ENCODE measurements at regions not wholly inside any gene's neighbourhood (a gene's known extent, or its start where the extent isn't known, plus 50 kb on each side); places are given as distances from the start of the nearest gene placed in this dataset.

DNA sequence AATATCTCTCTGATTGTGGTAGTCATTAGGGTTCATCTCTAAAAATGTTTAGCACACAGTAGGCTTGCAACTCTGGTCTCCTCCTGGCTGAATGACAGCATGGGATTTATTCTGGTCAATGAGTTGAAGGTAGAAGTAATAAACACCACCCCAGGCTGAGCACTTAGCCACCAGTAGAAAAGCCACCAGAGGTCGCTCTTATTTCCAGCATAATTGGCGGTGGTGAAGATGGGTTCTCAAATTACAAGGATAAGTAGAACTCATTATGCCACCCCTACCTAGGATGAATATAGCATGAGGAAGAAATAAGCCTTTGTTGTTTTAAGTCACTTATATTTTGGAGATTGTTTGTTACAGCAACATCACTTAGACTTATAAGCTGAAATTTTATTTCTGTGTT lies 302.7 kb downstream of the GPM6A start:
- ATAC-seq (no peak), FAIRE-seq (no peak), DNase-seq (ENCODE audit: low read depth in 1 of 2, low spot score in 1 of 2) (no peak)
- H3K4me3 ChIP-seq, result no peak overlapping the region
- no peaks in the 10 kb centered on the region for H3K9me3 ChIP-seq
- H3K4me2 ChIP-seq, result no peak overlapping the region
- POLR2A ChIA-PET, result no interaction called here
- TF ChIP-seq KDM5A (IDR thresholded peaks at IDR 0.05) (no peak), POLR2A (IDR thresholded peaks at IDR 0.05; ENCODE audit: low read length) (no peak), HOXB5 (CRISPR knock-in tag; IDR thresholded peaks at IDR 0.05) (no peak), SREBF2 (IDR thresholded peaks at IDR 0.05) (no peak), RCOR1 (IDR thresholded peaks at IDR 0.05; ENCODE audit: low read depth, low read length) (no peak), TFCP2L1 (CRISPR knock-in tag; IDR thresholded peaks at IDR 0.05) (no peak), ESRRA (IDR thresholded peaks at IDR 0.05; ENCODE audit: borderline replicate concordance, low read length) (no peak), GATA3 (IDR thresholded peaks at IDR 0.05; ENCODE audit: borderline replicate concordance) (no peak), RAD21 (conservative IDR thresholded peaks at IDR 0.05 in 1 of 2, IDR thresholded peaks at IDR 0.05 in 1 of 2) (no peak), HEYL (CRISPR knock-in tag; IDR thresholded peaks at IDR 0.05) (no peak), NFE2L2 (conservative IDR thresholded peaks at IDR 0.05; ENCODE audit: low read length) (no peak), EP300 (IDR thresholded peaks at IDR 0.05) (no peak), FOXS1 (CRISPR knock-in tag; IDR thresholded peaks at IDR 0.05) (no peak), CBX8 (IDR thresholded peaks at IDR 0.05) (no peak)
- TF ChIP-seq, protein P1, sequence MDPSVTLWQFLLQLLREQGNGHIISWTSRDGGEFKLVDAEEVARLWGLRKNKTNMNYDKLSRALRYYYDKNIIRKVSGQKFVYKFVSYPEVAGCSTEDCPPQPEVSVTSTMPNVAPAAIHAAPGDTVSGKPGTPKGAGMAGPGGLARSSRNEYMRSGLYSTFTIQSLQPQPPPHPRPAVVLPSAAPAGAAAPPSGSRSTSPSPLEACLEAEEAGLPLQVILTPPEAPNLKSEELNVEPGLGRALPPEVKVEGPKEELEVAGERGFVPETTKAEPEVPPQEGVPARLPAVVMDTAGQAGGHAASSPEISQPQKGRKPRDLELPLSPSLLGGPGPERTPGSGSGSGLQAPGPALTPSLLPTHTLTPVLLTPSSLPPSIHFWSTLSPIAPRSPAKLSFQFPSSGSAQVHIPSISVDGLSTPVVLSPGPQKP (IDR thresholded peaks at IDR 0.05; ENCODE audit: low read depth, low read length), result no peak
- TF ChIP-seq, protein P2, sequence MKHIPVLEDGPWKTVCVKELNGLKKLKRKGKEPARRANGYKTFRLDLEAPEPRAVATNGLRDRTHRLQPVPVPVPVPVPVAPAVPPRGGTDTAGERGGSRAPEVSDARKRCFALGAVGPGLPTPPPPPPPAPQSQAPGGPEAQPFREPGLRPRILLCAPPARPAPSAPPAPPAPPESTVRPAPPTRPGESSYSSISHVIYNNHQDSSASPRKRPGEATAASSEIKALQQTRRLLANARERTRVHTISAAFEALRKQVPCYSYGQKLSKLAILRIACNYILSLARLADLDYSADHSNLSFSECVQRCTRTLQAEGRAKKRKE (CRISPR knock-in tag; IDR thresholded peaks at IDR 0.05; ENCODE audit: low read depth), result no peak
- TF ChIP-seq, protein P3, sequence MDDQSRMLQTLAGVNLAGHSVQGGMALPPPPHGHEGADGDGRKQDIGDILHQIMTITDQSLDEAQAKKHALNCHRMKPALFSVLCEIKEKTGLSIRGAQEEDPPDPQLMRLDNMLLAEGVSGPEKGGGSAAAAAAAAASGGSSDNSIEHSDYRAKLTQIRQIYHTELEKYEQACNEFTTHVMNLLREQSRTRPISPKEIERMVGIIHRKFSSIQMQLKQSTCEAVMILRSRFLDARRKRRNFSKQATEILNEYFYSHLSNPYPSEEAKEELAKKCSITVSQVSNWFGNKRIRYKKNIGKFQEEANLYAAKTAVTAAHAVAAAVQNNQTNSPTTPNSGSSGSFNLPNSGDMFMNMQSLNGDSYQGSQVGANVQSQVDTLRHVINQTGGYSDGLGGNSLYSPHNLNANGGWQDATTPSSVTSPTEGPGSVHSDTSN (IDR thresholded peaks at IDR 0.05), result no peak
- no peak overlapping the region for H3K27ac ChIP-seq
- no peaks in the 10 kb centered on the region for H3K4me1 ChIP-seq
- CTCF ChIA-PET, result no interaction called here
- 82% methylated on average over 2 of the region's 2 CpGs for WGBS (ENCODE audit: missing lambda C conversion rate)

DNA sequence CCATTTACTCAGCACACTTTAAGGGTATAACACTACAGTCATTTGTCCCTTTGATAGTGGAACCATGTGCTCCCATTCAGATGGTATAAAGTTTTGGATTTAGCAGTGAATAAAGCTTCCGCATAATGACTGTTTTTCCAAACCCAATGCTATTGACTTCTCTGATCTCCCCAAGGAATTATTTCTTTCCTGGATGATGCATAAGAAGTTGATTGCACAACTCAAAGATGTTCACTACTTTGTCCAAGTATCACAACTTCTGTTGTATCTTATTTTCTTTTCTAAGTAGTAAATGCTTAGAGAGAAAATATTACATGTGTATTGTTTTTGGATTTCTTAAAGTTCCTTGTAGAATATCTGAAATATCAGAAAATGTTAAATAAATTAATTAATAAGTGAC lies 300.2 kb downstream of the GPM6A start:
- Histone ChIP-seq H3K27ac (no peak overlapping the region), H3K4me1 (no peaks in the 10 kb centered on the region), H3K4me3 (no peak overlapping the region), H3K4me2 (no peak overlapping the region), H3K9me3 (no peaks in the 10 kb centered on the region)
- POLR2A ChIA-PET, result no interaction called here
- 94% methylated on average over 1 of the region's 1 CpG for WGBS (ENCODE audit: missing lambda C conversion rate)
- ATAC-seq, result no peak
- TF ChIP-seq CEBPB (IDR thresholded peaks at IDR 0.05) (peak in 1 of 2 experiments; percentile 11; a peak in 1 of 4 replicates), HDAC2 (IDR thresholded peaks at IDR 0.05) (no peak)
- no peak for FAIRE-seq
- no peak for DNase-seq (ENCODE audit: low read depth in 1 of 2, low spot score in 1 of 2)
- CTCF ChIA-PET, result no interaction called here

DNA sequence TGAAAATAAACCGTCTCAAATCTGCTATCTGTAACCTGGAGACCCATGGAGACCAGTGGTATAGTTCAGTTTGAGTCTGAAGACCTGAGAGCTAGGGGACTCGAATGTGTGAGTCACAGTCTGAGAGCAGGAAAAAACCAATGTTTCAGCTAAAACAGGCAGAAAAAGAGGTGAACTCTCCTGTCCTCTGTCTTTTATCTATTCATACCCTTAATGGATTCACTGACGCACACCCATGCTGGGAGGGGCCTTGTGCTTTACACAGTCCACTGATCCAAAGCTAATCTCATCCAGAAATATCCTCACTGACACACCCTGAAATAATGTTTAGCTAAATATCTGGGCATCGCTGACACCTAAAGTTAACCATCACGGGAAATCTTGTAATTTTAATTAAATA lies 297.9 kb downstream of the GPM6A start:
- H3K4me1 ChIP-seq, result no peaks in the 10 kb centered on the region
- ChIA-PET CTCF (no interaction called here), POLR2A (no interaction called here)
- FAIRE-seq (no peak), DNase-seq (ENCODE audit: low read depth in 1 of 2, low spot score in 1 of 2) (no peak), ATAC-seq (no peak)
- H3K4me2 ChIP-seq, result no peak overlapping the region
- 63% methylated on average over 5 of the region's 5 CpGs for WGBS (ENCODE audit: missing lambda C conversion rate)
- H3K27ac ChIP-seq, result no peak overlapping the region
- no peak overlapping the region for H3K4me3 ChIP-seq
- no peaks in the 10 kb centered on the region for H3K9me3 ChIP-seq
- TF ChIP-seq, protein P4, sequence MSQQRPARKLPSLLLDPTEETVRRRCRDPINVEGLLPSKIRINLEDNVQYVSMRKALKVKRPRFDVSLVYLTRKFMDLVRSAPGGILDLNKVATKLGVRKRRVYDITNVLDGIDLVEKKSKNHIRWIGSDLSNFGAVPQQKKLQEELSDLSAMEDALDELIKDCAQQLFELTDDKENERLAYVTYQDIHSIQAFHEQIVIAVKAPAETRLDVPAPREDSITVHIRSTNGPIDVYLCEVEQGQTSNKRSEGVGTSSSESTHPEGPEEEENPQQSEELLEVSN (IDR thresholded peaks at IDR 0.05; ENCODE audit: borderline replicate concordance, low read depth), result no peak
- TF ChIP-seq MAZ (IDR thresholded peaks at IDR 0.05; ENCODE audit: borderline replicate concordance, low read depth, low read length) (no peak), ZC3H11A (IDR thresholded peaks at IDR 0.05) (no peak), POLR2AphosphoS2 (conservative IDR thresholded peaks at IDR 0.05; ENCODE audit: low read length) (no peak), HDAC2 (IDR thresholded peaks at IDR 0.05) (no peak), EHMT2 (IDR thresholded peaks at IDR 0.05; ENCODE audit: low read depth) (no peak), FOSB (CRISPR knock-in tag; IDR thresholded peaks at IDR 0.05) (no peak), MAFK (IDR thresholded peaks at IDR 0.05; ENCODE audit: partially characterized antibody) (no peak), RFX5 (IDR thresholded peaks at IDR 0.05) (no peak), NPAS2 (CRISPR knock-in tag; IDR thresholded peaks at IDR 0.05; ENCODE audit: borderline replicate concordance) (no peak), HOXB13 (CRISPR knock-in tag; IDR thresholded peaks at IDR 0.05; ENCODE audit: low read depth) (no peak)
- TF ChIP-seq, protein P5, sequence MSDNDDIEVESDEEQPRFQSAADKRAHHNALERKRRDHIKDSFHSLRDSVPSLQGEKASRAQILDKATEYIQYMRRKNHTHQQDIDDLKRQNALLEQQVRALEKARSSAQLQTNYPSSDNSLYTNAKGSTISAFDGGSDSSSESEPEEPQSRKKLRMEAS (IDR thresholded peaks at IDR 0.05), result no peak
- TF ChIP-seq, protein P6, sequence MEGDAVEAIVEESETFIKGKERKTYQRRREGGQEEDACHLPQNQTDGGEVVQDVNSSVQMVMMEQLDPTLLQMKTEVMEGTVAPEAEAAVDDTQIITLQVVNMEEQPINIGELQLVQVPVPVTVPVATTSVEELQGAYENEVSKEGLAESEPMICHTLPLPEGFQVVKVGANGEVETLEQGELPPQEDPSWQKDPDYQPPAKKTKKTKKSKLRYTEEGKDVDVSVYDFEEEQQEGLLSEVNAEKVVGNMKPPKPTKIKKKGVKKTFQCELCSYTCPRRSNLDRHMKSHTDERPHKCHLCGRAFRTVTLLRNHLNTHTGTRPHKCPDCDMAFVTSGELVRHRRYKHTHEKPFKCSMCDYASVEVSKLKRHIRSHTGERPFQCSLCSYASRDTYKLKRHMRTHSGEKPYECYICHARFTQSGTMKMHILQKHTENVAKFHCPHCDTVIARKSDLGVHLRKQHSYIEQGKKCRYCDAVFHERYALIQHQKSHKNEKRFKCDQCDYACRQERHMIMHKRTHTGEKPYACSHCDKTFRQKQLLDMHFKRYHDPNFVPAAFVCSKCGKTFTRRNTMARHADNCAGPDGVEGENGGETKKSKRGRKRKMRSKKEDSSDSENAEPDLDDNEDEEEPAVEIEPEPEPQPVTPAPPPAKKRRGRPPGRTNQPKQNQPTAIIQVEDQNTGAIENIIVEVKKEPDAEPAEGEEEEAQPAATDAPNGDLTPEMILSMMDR (IDR thresholded peaks at IDR 0.05), result no peak
- TF ChIP-seq, protein P7, sequence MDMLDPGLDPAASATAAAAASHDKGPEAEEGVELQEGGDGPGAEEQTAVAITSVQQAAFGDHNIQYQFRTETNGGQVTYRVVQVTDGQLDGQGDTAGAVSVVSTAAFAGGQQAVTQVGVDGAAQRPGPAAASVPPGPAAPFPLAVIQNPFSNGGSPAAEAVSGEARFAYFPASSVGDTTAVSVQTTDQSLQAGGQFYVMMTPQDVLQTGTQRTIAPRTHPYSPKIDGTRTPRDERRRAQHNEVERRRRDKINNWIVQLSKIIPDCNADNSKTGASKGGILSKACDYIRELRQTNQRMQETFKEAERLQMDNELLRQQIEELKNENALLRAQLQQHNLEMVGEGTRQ (IDR thresholded peaks at IDR 0.05), result no peak
